RWPE1 (cell line): ENCODE measurements at regions not wholly inside any gene's neighbourhood (a gene's known extent, or its start where the extent isn't known, plus 50 kb on each side); places are given as distances from the start of the nearest gene placed in this dataset.
"Not testable (repeated sequence)": the region's sequence is repeated elsewhere in the genome, so short reads cannot be mapped to it uniquely, and the experiment has no call there.

Experiments used
- CTCF ChIA-PET: fragments of 350-600 bp; sonication (Branson Sonifier 250); formaldehyde crosslinking; extraction: SDS; loops from one replicate; lab custom pipeline; 2021; lab: Yijun Ruan, JAX
- POLR2A ChIA-PET: fragments of 400-600 bp; formaldehyde crosslinking; extraction: SDS; loops from one replicate; lab custom pipeline; 2020; ENCODE audit warnings: antibody characterized with exemption; ENCODE audit not compliant: low non-redundant PET; lab: Yijun Ruan, JAX
- DNase-seq: peaks from one replicate; pipeline ENCODE4 v3.0.0; 2012; ENCODE audit warnings: low spot score
- H3K27ac ChIP-seq: fragments of 450-650 bp; 2 replicates; pipeline ENCODE4 v1.5.1; 2017
- TF ChIP-seq, protein P1 (sequence below): fragments of 450-650 bp; conservative IDR thresholded peaks from 2 replicates; pipeline ENCODE4 v1.5.1; 2017; ENCODE audit warnings: low read depth, mild to moderate bottlenecking

DNA sequence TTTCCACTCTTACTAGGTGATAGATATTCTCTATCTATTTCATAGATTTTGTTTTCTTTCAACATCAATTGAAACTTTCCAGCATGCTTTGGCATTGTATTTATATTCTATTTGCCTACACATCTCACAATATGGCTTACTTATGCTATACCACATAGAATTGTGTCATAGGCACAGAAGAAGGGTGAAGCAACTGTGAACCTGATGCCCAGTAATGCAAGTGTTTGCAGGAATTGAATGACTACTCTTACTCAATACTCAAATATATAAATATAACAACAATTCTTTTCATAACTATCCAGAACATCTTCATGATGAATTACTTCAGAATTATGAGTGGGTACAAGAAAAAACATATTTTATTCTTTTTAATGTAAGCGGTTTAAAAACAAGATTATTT is 165.9 kb downstream of the PTBP2 start:
- TF ChIP-seq, protein P1, sequence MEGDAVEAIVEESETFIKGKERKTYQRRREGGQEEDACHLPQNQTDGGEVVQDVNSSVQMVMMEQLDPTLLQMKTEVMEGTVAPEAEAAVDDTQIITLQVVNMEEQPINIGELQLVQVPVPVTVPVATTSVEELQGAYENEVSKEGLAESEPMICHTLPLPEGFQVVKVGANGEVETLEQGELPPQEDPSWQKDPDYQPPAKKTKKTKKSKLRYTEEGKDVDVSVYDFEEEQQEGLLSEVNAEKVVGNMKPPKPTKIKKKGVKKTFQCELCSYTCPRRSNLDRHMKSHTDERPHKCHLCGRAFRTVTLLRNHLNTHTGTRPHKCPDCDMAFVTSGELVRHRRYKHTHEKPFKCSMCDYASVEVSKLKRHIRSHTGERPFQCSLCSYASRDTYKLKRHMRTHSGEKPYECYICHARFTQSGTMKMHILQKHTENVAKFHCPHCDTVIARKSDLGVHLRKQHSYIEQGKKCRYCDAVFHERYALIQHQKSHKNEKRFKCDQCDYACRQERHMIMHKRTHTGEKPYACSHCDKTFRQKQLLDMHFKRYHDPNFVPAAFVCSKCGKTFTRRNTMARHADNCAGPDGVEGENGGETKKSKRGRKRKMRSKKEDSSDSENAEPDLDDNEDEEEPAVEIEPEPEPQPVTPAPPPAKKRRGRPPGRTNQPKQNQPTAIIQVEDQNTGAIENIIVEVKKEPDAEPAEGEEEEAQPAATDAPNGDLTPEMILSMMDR, result no peak
- POLR2A ChIA-PET, result no interaction called here
- CTCF ChIA-PET, result no interaction called here
- no peak for DNase-seq
- no peak overlapping the region for H3K27ac ChIP-seq

DNA sequence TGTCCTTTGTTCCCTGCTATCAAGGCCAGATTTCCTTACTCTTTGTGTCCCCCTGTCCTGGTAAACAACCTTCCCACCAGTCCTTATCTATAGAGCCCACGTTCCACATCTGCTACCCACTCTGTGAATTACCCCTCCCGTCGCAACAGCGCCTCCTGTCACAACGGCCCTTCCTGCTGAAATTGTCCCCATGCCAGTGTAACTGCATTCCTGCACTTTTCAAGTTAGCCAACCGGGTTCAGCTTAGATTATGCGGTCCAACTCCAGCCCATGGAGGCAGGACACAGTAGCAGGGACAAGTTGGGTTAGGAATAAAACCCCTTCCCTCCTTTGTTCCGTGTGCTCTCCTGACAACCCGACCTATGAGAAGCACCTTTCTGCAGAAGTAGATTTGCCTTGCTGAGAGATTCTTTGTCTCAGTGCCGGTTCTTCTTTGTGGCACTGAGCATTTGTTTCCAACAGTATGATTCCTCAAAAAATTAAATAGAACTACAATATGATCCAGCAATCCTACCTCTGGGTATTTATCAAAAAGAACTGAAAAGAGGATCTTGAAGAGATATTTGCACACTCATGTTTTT is 180.3 kb downstream of the PTBP2 start:
- DNase-seq, result no peak
- CTCF ChIA-PET, result no interaction called here
- TF ChIP-seq, protein P1, result no peak
- H3K27ac ChIP-seq, result no peak overlapping the region
- POLR2A ChIA-PET, result no interaction called here

DNA sequence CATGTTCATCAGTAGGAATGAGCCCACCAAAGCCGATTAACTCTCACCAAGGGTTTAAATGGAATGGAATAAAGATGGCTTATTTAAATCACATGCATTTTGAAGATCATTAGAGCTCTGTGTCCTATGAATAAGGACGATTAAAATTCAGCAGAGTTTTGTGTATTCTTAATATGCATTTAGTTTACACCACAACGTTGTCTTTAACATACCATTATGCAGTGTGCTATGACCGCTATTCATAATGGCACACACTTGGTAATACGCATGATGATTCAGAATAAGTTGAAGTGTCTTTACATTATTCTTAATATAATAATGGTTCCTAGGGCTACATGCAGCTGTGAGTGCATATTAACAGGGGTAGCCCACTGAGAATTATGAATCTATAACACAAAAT is 190.7 kb downstream of the PTBP2 start:
- TF ChIP-seq, protein P1, result no peak
- CTCF ChIA-PET, result no interaction called here
- no peak overlapping the region for H3K27ac ChIP-seq
- POLR2A ChIA-PET, result no interaction called here
- DNase-seq, result no peak

DNA sequence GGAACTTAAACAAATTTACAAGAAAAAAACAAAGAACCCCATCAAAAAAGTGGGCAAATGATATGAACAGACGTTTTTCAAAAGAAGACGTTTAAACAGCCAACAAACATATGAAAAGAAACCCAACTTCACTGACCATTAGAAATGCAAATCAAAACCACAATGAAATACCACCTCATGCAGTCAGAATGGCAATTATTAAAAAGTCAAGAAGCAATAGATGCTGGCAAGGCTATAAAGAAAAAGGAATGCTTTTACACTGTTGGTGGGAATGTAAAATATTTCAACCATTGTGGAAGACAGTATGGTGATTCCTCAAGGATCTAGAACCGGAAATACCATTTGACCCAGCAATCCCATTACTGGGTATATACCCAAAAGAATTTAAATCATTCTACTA is 194.1 kb downstream of the PTBP2 start:
- POLR2A ChIA-PET, DNase-seq, CTCF ChIA-PET, H3K27ac ChIP-seq: not testable (repeated sequence)

DNA sequence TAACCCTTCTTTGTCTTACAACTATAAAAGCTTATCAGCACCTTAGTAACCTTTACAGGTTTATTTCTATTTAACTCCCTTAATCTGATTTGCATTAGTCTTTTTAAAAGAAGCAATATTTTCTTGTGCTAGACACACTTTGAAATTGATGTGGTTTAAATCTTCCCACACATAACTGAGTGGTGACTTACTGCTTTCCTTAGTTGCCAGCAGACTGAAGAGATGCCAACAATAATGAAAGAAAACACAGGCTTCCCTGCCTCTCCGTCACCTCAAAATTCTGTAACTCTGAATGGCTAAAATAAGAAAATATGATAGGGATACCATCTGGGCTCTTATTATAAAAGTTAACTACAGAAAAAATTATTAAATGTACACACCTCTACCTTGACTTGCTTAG is 196.8 kb downstream of the PTBP2 start:
- TF ChIP-seq, protein P1, result no peak
- ChIA-PET CTCF (no interaction called here), POLR2A (no interaction called here)
- no peak overlapping the region for H3K27ac ChIP-seq
- DNase-seq, result no peak

DNA sequence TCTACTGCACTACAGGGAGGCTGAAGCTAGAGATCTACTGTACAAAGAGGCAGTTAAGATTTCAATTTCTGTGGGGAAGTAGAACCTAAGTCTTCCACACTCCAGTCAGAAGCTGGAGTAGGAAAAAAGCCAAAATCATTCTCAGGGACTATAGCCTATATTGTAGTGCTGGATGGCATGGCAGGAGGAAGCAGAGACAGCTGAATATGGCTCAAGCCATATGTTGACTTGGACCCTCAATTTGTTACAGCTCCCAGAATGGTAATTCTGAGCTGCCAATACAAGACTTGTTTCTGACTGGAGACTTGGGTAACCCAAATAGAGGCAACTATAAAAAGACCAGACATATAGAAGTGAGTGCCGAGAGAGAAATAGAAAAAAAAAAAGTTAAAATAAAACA is 200.6 kb downstream of the PTBP2 start:
- H3K27ac ChIP-seq, result no peak overlapping the region
- POLR2A ChIA-PET, result no interaction called here
- CTCF ChIA-PET, result no interaction called here
- DNase-seq, result no peak
- TF ChIP-seq, protein P1, result no peak

DNA sequence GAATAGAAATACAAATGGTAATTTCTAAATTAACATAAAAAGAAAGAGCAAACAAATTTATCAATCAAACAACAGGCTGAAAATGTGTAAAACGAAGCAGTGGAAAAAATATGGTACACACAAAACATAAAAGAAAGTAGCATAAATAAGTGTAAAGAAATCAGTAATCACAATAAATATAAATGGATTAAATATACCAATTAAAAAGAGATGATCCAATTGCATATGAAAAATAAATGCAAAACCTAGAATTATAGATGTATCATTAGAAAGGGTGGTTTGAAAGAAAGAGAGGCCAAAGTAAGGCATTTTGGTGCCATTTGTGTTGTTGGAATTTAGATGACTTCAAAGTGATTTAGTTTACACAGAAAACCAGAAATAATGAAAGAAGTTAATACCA is 202.2 kb downstream of the PTBP2 start:
- TF ChIP-seq, protein P1, result no peak
- CTCF ChIA-PET, result no interaction called here

More for the DNA sequence above, 202.2 kb downstream of the PTBP2 start:
- POLR2A ChIA-PET, result no interaction called here
- no peak for DNase-seq
- H3K27ac ChIP-seq, result no peak overlapping the region
